GM23338 (cell line): ENCODE measurements at regions not wholly inside any gene's neighbourhood (a gene's known extent, or its start where the extent isn't known, plus 50 kb on each side); places are given as distances from the start of the nearest gene placed in this dataset.
A peak's percentile ranks its signal among the peaks of the same experiment; 100 is the strongest.

Experiments
- ATAC-seq: fragments of 200-7000 bp; cut with Tn5 transposase; 3 replicates; pipeline ENCODE4 v1.9.1; 2020
- DNase-seq: peaks from one replicate; pipeline ENCODE4 v3.0.0-alpha.2; 2015; ENCODE audit warnings: low spot score
- H2AFZ ChIP-seq: fragments of 200-600 bp; sonication (generic); 2 replicates; pipeline ENCODE4 v1.8.0; 2016; ENCODE audit warnings: antibody characterized with exemption, mild to moderate bottlenecking, moderate library complexity
- H3F3A ChIP-seq: fragments of 200-600 bp; sonication (generic); replicated peaks from 2 replicates; pipeline ENCODE4 v1.8.0; 2017; ENCODE audit warnings: antibody characterized with exemption, mixed run types, low read depth
- H3K27ac ChIP-seq: fragments of 200-600 bp; sonication (generic); 2 replicates; pipeline ENCODE4 v1.6.1; 2016; ENCODE audit warnings: low read depth
- H3K27me3 ChIP-seq: fragments of 200-600 bp; sonication (generic); 2 replicates; pipeline ENCODE4 v1.8.0; 2016; ENCODE audit warnings: mild to moderate bottlenecking, mixed run types, moderate library complexity; ENCODE audit not compliant: insufficient read depth
- H3K36me3 ChIP-seq: fragments of 200-600 bp; sonication (generic); 2 replicates; pipeline ENCODE4 v1.8.0; 2016; ENCODE audit warnings: mild to moderate bottlenecking; ENCODE audit not compliant: insufficient read depth
- H3K4me1 ChIP-seq: fragments of 200-600 bp; sonication (generic); 2 replicates; pipeline ENCODE4 v1.8.0; 2016; ENCODE audit warnings: mild to moderate bottlenecking, moderate library complexity; ENCODE audit not compliant: insufficient read depth
- H3K4me2 ChIP-seq: fragments of 200-600 bp; sonication (generic); 2 replicates; pipeline ENCODE4 v1.7.1; 2017; ENCODE audit warnings: mixed run types
- H3K4me3 ChIP-seq: fragments of 200-600 bp; sonication (generic); 2 replicates; pipeline ENCODE4 v1.6.1; 2016; ENCODE audit warnings: mixed run types
- H3K79me2 ChIP-seq: fragments of 200-600 bp; sonication (generic); replicated peaks from 2 replicates; pipeline ENCODE4 v1.8.0; 2017; ENCODE audit warnings: mild to moderate bottlenecking; ENCODE audit not compliant: insufficient read depth
- H3K9me2 ChIP-seq: fragments of 200-600 bp; sonication (generic); 2 replicates; pipeline ENCODE4 v1.8.0; 2017; ENCODE audit not compliant: insufficient read depth
- H4K20me1 ChIP-seq: fragments of 200-600 bp; sonication (generic); replicated peaks from 2 replicates; pipeline ENCODE4 v1.8.0; 2017; ENCODE audit warnings: mild to moderate bottlenecking; ENCODE audit not compliant: insufficient read depth
- H3K27ac Mint-ChIP-seq: 2 replicates; pipeline ENCODE4 v1.8.0; 2020; ENCODE audit warnings: inconsistent platforms, mild to moderate bottlenecking, moderate library complexity, mixed read lengths
- H3K27me3 Mint-ChIP-seq: 3 replicates; pipeline ENCODE4 v1.8.0; 2022; ENCODE audit warnings: low read depth, mild to moderate bottlenecking, moderate library complexity, mixed read lengths, inconsistent platforms; ENCODE audit not compliant: insufficient read depth, poor library complexity
- H3K36me3 Mint-ChIP-seq: 3 replicates; pipeline ENCODE4 v1.8.0; 2021; ENCODE audit warnings: low read depth, mild to moderate bottlenecking, inconsistent platforms, moderate library complexity, mixed read lengths
- H3K4me1 Mint-ChIP-seq: 3 replicates; pipeline ENCODE4 v1.8.0; 2020; ENCODE audit warnings: mild to moderate bottlenecking, inconsistent platforms, mixed read lengths
- H3K4me3 Mint-ChIP-seq: 3 replicates; pipeline ENCODE4 v1.8.0; 2021; ENCODE audit warnings: moderate library complexity, mild to moderate bottlenecking, inconsistent platforms, mixed read lengths
- H3K9me3 Mint-ChIP-seq: 3 replicates; pipeline ENCODE4 v1.8.0; 2020; ENCODE audit warnings: moderate library complexity, mild to moderate bottlenecking, inconsistent platforms, mixed read lengths
- CREB1 ChIP-seq: fragments of 250-450 bp; sonication (Bioruptor Pico); IDR thresholded peaks from 2 replicates; pipeline ENCODE4 v1.5.0; 2020; ENCODE audit warnings: low read depth, mild to moderate bottlenecking, moderate library complexity
- EZH2 ChIP-seq: fragments of 200-600 bp; sonication (generic); IDR thresholded peaks from one replicate; pipeline ENCODE4 v1.8.0; 2017; ENCODE audit warnings: antibody characterized with exemption, mild to moderate bottlenecking, low read depth; ENCODE audit not compliant: unreplicated experiment
- EZH2phosphoT487 ChIP-seq: fragments of 200-600 bp; sonication (generic); IDR thresholded peaks from one replicate; pipeline ENCODE4 v1.8.1; 2018; ENCODE audit warnings: antibody characterized with exemption; ENCODE audit not compliant: unreplicated experiment
- JUNB ChIP-seq: IDR thresholded peaks from one replicate; pipeline ENCODE4 v1.6.1; 2016; ENCODE audit warnings: antibody characterized with exemption; ENCODE audit not compliant: unreplicated experiment
- NANOG ChIP-seq: IDR thresholded peaks from 2 replicates; pipeline ENCODE4 v1.6.1; 2016; ENCODE audit warnings: antibody characterized with exemption, borderline replicate concordance
- POLR2AphosphoS5 ChIP-seq: IDR thresholded peaks from 2 replicates; pipeline ENCODE4 v1.6.1; 2016; ENCODE audit warnings: antibody characterized with exemption, low read depth
- STAT1 ChIP-seq: IDR thresholded peaks from one replicate; pipeline ENCODE4 v1.6.1; 2016; ENCODE audit warnings: antibody characterized with exemption; ENCODE audit not compliant: unreplicated experiment
- ZNF114 ChIP-seq: fragments of 250-450 bp; sonication (Bioruptor Pico); IDR thresholded peaks from 2 replicates; pipeline ENCODE4 v1.5.0; 2020; ENCODE audit warnings: mild to moderate bottlenecking, moderate library complexity
- ZNF331 ChIP-seq: fragments of 250-450 bp; sonication (Bioruptor Pico); IDR thresholded peaks from 2 replicates; pipeline ENCODE4 v1.5.0; 2020; ENCODE audit warnings: low read depth, mild to moderate bottlenecking, moderate library complexity
- TF ChIP-seq, protein P1 (sequence below): IDR thresholded peaks from 2 replicates; pipeline ENCODE4 v1.6.1; 2016; ENCODE audit warnings: antibody characterized with exemption
- TF ChIP-seq, protein P2 (sequence below): fragments of 250-450 bp; sonication (Bioruptor Pico); IDR thresholded peaks from 2 replicates; pipeline ENCODE4 v1.5.0; 2020; ENCODE audit warnings: mild to moderate bottlenecking, moderate library complexity
- TF ChIP-seq, protein P3 (sequence below), 2 experiments: fragments of 200-600 bp in 1 of 2; sonication (generic) in 1 of 2; conservative IDR thresholded peaks; 2 replicates each; pipeline versions ENCODE4 v1.5.1 to v1.6.1; 2016 to 2017; ENCODE audit warnings: antibody characterized with exemption in 2 of 2, low read depth in 2 of 2, mild to moderate bottlenecking in 2 of 2, moderate library complexity in 1 of 2

DNA sequence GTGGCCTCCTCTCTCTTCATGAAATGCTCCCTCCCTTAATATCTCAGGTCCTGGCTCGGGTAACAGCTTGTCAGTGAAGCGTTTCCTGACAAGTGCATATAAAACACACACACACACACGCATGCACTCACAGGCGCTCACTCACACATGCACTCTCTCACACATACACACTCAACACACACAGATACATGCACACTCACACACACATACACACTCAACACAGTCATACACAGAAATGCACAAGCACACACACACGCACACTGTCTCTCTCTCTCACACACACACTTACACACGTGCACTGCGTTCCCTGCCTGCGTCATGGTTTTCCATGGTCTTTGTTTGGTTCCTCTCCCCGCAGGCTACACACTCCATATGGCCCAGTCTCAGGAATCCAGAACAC, 344.1 kb downstream of the UQCRFS1 start:
- Histone ChIP-seq H3K27ac (no peak overlapping the region), H3K27me3 (no peaks in the 10 kb centered on the region), H2AFZ (no peak overlapping the region), H3F3A (no peaks in the 10 kb centered on the region), H4K20me1 (no peaks in the 10 kb centered on the region), H3K4me2 (no peak overlapping the region), H3K36me3 (no peaks in the 10 kb centered on the region), H3K9me2 (0 out of 2 replicates have a peak, but pooled peaks cover 3% of the 10 kb centered on the region), H3K79me2 (no peaks in the 10 kb centered on the region), H3K4me1 (no peaks in the 10 kb centered on the region), H3K4me3 (no peak overlapping the region)
- DNase-seq: no peak
- no peak for ATAC-seq
- H3K27ac Mint-ChIP-seq: peak overlapping the region; percentile 2; the same call in 1 of the 2 replicates
- peaks cover 2% of the 10 kb centered on the region; the same call in 1 of the 3 replicates for H3K4me1 Mint-ChIP-seq
- peaks cover 6% of the 10 kb centered on the region for H3K9me3 Mint-ChIP-seq
- peaks cover 7% of the 10 kb centered on the region; the same call in 1 of the 3 replicates for H3K36me3 Mint-ChIP-seq
- no peak overlapping the region for H3K4me3 Mint-ChIP-seq
- TF ChIP-seq EZH2: no peak
- TF ChIP-seq, protein P1, sequence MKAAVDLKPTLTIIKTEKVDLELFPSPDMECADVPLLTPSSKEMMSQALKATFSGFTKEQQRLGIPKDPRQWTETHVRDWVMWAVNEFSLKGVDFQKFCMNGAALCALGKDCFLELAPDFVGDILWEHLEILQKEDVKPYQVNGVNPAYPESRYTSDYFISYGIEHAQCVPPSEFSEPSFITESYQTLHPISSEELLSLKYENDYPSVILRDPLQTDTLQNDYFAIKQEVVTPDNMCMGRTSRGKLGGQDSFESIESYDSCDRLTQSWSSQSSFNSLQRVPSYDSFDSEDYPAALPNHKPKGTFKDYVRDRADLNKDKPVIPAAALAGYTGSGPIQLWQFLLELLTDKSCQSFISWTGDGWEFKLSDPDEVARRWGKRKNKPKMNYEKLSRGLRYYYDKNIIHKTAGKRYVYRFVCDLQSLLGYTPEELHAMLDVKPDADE: no peak
- TF ChIP-seq, protein P2, sequence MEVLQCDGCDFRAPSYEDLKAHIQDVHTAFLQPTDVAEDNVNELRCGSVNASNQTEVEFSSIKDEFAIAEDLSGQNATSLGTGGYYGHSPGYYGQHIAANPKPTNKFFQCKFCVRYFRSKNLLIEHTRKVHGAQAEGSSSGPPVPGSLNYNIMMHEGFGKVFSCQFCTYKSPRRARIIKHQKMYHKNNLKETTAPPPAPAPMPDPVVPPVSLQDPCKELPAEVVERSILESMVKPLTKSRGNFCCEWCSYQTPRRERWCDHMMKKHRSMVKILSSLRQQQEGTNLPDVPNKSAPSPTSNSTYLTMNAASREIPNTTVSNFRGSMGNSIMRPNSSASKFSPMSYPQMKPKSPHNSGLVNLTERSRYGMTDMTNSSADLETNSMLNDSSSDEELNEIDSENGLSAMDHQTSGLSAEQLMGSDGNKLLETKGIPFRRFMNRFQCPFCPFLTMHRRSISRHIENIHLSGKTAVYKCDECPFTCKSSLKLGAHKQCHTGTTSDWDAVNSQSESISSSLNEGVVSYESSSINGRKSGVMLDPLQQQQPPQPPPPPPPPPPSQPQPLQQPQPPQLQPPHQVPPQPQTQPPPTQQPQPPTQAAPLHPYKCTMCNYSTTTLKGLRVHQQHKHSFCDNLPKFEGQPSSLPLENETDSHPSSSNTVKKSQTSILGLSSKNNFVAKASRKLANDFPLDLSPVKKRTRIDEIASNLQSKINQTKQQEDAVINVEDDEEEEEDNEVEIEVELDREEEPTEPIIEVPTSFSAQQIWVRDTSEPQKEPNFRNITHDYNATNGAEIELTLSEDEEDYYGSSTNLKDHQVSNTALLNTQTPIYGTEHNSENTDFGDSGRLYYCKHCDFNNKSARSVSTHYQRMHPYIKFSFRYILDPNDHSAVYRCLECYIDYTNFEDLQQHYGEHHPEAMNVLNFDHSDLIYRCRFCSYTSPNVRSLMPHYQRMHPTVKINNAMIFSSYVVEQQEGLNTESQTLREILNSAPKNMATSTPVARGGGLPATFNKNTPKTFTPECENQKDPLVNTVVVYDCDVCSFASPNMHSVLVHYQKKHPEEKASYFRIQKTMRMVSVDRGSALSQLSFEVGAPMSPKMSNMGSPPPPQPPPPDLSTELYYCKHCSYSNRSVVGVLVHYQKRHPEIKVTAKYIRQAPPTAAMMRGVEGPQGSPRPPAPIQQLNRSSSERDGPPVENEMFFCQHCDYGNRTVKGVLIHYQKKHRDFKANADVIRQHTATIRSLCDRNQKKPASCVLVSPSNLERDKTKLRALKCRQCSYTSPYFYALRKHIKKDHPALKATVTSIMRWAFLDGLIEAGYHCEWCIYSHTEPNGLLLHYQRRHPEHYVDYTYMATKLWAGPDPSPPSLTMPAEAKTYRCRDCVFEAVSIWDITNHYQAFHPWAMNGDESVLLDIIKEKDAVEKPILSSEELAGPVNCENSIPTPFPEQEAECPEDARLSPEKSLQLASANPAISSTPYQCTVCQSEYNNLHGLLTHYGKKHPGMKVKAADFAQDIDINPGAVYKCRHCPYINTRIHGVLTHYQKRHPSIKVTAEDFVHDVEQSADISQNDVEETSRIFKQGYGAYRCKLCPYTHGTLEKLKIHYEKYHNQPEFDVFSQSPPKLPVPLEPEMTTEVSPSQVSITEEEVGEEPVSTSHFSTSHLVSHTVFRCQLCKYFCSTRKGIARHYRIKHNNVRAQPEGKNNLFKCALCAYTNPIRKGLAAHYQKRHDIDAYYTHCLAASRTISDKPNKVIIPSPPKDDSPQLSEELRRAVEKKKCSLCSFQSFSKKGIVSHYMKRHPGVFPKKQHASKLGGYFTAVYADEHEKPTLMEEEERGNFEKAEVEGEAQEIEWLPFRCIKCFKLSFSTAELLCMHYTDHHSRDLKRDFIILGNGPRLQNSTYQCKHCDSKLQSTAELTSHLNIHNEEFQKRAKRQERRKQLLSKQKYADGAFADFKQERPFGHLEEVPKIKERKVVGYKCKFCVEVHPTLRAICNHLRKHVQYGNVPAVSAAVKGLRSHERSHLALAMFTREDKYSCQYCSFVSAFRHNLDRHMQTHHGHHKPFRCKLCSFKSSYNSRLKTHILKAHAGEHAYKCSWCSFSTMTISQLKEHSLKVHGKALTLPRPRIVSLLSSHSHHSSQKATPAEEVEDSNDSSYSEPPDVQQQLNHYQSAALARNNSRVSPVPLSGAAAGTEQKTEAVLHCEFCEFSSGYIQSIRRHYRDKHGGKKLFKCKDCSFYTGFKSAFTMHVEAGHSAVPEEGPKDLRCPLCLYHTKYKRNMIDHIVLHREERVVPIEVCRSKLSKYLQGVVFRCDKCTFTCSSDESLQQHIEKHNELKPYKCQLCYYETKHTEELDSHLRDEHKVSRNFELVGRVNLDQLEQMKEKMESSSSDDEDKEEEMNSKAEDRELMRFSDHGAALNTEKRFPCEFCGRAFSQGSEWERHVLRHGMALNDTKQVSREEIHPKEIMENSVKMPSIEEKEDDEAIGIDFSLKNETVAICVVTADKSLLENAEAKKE (CRISPR knock-in tag): no peak
- TF ChIP-seq EZH2phosphoT487: no peak
- no peak for TF ChIP-seq ZNF331
- TF ChIP-seq JUNB: no peak
- TF ChIP-seq ZNF114 (CRISPR knock-in tag): no peak
- TF ChIP-seq NANOG: no peak
- TF ChIP-seq STAT1: no peak
- TF ChIP-seq CREB1 (CRISPR knock-in tag): no peak
- TF ChIP-seq POLR2AphosphoS5: no peak
- TF ChIP-seq, protein P3, sequence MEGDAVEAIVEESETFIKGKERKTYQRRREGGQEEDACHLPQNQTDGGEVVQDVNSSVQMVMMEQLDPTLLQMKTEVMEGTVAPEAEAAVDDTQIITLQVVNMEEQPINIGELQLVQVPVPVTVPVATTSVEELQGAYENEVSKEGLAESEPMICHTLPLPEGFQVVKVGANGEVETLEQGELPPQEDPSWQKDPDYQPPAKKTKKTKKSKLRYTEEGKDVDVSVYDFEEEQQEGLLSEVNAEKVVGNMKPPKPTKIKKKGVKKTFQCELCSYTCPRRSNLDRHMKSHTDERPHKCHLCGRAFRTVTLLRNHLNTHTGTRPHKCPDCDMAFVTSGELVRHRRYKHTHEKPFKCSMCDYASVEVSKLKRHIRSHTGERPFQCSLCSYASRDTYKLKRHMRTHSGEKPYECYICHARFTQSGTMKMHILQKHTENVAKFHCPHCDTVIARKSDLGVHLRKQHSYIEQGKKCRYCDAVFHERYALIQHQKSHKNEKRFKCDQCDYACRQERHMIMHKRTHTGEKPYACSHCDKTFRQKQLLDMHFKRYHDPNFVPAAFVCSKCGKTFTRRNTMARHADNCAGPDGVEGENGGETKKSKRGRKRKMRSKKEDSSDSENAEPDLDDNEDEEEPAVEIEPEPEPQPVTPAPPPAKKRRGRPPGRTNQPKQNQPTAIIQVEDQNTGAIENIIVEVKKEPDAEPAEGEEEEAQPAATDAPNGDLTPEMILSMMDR (conservative IDR thresholded peaks at IDR 0.05; ENCODE audit: low read depth in 2 of 2): no peak
- H3K27me3 Mint-ChIP-seq: peaks cover 5% of the 10 kb centered on the region
